ENCODE measurements at regions not wholly inside any gene's neighbourhood (a gene's known extent, or its start where the extent isn't known, plus 50 kb on each side); places are given as distances from the start of the nearest gene placed in this dataset.

- no peak for DNase-seq
Measured at GRCh38 chr17:74096456-74096855, 107.0 kb upstream of the RPL38 start.

DNA sequence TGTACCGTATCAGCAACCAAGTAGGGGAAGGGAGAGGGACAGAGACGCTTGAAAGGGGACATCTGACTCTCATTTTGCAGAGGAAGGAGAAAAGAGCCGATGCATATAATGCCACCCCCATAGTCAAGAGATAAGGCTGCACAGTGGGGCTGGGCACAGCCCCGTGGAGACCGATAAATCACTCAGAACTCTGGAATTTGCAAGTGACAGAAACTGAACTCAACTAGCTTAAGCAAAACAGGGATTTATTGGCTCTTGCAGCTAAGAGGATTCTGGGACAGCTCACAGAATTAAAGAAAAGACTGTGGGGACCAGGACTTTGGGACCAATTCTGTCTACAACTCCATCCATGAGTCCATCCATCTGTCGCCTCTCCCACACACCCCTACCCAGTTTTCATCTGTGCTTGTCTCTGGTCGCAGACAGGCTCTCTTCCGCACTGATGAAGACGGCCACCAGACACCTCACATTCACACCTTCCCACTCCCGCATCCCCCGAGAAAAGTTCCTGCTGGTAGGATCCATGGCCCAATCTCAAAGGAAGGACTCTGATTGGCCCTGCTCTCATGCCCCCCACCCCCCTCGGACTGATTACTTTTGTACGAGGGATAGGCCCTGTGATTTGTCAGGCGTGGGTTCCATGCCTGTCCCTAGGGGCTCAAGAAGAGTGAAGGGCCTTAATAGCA lies 105.9 kb upstream of the RPL38 start:
- DNase-seq, result no peak

DNA sequence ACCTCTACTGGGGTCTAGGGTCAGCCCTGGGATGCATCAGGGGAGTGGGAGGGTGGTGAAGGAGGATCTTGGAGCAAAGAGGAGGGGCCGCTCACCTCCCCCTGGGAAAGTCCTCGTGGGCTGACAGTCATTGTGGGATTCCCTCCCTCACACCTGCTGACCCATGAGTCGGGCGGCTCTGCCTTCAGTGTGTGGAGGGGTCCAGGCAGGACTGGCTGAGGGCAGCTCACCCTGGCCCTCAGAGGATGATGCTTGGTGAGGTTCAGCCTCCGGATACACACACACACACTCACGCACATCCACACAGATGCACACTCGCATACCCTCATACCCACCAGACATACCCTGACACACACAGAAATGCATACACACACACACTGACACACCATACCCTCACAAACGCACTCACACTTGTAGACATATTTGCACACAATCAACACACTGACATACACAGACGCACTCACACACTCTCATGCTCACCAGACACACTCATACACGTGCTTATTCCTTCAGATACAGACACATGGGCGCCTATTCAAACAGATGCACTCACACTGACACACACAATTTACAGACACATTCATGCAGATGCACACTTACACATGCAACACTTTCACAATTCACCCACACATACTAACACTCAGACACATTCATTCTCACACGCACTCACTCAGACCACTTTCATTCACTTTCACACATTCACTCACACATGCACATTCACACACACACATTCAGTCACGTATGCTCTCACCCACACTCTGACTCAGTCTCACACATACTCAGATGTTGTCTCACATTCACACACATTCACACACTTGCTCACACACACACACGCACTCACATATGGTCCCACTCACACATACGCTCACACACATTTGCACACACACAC lies 105.1 kb upstream of the RPL38 start:
- DNase-seq, result no peak

DNA sequence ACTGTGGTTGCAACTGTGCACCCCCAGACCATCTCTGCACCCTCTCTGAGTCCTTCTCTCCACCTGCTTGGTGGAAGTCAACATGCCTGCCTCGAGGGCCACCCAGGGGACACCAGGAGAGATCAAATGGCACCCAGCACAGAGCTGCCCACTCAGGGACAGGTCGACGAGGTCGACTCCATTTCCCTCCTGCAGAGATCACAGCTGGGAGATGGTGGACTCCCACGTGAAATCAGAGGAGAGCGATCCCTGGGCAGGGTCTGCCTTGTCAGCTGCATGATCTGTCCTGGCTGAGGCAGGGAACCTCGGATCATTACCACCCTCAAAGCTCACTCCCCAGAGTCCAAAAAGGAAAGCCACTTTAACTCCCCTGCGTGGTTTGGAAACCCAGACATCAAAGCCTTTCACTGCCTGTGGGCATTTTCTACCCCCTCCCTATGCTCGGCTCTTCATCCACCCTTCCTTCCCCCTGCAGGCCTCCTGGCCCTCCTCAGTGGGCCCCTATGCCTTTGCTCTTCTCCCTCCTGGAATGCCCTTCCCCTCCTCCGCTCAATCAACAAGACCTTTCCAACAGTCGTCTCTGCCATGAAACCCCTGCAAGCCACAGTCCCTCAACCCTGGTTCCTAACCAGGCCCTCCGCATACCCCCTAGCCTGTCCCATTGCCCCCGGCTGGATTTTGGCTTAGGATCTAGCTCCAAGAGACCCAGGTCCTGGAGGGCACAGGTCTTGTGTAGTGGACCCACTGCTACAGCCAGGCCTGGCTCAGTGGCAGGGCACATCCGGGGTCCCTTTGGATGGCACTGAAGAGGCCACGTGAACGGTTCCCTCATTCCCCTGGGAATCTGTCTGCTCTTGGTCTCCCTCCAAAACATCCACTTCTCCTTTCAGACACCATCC lies 103.8 kb upstream of the RPL38 start:
- no peak for DNase-seq

DNA sequence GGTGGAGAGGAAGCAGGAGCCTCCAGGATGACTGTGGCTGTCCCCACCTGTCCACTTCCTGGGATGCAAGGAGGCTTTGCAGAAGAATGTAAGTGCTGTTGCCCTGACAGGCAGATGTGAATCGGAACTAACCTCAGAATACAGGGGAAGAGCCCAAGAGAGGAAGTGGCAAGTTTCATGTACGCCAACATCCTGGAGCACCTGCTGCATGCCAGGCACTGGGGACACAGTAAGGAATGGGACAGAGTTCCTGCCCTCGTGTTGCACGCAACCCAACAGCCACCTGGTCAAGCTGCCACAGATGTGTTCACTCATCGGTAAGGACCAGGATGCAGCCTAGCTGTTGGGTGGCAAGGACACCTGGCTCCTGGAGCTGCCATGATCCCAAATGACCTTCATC lies 98.6 kb upstream of the RPL38 start:
- no peak for DNase-seq

DNA sequence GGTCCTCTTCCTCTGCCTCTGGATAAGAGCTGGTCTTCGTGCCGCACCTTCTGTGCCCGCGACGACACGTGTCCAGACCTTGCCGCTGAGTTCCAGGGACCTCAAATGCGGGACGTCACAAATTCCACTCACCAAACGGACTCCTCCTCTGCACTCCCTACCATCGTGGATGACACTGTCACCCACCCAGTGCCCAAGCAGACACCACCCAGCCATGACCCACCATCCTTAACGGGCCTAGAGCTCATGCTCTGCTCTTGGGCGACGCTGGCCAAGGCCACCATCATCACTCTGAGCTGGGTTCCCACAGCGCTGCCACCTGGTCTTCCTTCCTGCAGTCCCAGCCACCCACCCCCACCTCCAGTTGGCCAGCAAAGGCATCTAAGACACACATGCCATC lies 96.4 kb upstream of the RPL38 start:
- DNase-seq, result no peak

DNA sequence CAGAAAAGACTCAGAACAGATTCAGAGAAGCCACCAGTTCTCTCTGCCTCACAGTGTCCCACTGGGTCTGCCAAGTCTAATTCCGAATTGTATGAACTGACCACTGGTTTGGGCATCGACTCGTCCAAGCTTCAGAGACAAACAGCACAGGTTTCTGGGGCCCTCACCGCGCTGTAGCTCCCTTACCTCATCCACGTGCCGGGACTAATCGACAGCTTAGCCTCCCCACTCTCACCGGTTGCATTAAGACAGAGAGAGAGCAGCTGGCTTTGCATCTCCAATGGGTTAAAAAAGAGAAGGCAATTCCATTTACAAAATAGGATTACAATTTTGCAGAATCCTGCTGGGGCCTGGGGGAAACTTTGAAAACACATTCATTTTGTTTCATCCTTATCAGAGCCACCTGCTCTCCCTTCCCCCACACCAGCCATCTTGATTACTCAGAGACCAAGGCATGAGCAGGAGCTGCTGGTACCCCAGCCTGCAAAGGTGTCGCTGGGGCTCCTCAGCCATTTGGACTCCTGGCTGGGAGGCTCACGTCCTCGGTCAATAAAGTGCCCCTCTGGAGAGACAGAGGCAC lies 95.3 kb upstream of the RPL38 start:
- DNase-seq, result no peak

DNA sequence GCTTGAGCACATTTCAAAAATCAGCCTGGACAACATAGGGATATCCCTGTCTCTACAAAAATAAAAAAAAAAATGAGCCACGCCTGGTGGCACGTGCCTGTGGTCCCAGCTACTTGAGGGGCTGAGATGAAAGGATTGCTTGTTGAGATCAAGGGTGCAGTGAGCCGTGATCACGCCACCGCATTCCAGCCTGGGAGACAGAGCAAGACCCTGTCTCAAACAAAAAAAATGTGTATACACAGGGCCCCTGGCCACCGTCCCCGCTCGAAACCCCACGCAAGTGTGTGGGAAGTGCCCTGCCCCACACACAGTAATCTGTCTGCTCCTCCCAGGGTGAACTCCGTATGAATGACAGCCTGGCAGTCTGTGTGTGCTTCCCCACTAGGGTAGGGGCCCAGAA lies 93.0 kb upstream of the RPL38 start:
- no peak for DNase-seq

DNA sequence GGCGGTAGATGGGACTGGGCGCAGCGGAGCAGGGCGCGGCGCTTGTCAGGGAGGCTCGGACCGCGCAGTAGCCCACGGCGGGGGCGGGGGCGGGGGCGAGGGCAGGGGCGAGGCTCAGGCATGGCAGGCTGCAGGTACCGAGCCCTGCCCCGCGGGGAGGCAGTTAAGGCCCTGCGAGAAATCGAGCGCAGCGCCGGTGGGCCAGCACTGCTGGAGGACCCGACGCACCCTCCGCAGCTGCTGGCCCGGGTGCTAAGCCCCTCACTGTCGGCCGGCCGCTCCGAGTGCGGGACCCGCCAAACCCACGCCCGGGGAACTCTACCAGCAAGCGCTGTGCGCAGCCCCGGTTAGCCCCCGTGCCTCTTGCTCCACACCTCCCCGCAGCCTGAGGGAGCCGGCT lies 90.2 kb upstream of the RPL38 start:
- no peak for DNase-seq

DNA sequence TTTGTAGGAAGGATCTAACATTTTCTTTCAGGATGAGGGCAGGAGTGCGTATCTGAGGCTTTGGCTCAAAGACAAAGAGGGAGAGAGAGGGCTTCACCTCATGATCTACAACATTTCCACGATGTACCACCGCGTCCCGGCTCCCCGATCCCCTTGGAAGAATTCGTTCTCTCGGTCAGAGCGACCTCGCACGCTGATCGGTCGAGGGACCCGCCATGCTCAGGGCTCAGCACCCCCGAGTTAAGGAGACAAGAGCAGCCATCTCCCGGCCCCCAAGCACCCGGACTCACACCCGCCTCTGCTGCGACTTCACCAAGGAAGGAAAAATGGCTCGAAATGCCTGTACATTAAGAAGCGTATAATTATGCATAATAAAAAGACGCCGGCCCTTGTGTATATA lies 89.5 kb upstream of the RPL38 start:
- no peak for DNase-seq

- DNase-seq, result no peak
Measured at GRCh38 chr17:74114881-74115470, 88.5 kb upstream of the RPL38 start.

DNA sequence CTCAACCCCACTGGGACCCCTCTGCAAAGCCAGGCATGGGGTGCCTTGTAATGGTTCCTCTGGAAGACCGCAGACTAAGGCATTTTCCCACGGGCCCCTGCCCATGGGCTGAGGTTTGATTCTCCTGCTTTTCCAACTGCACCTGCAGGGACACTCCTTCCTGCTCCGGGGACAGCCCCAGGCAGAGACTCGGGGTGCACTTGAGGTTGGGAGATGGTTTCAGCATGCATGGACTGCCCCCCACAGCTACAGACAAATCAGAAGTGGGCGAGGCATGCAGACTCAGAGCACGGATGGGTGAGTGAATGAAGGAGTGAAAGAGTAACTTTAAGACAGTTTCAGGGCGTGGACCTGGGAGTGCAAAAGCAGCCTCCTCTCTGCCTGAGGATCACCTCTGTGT lies 87.9 kb upstream of the RPL38 start:
- DNase-seq, result no peak

- DNase-seq, result no peak
Measured at GRCh38 chr17:74116087-74116717, 87.3 kb upstream of the RPL38 start.

DNA sequence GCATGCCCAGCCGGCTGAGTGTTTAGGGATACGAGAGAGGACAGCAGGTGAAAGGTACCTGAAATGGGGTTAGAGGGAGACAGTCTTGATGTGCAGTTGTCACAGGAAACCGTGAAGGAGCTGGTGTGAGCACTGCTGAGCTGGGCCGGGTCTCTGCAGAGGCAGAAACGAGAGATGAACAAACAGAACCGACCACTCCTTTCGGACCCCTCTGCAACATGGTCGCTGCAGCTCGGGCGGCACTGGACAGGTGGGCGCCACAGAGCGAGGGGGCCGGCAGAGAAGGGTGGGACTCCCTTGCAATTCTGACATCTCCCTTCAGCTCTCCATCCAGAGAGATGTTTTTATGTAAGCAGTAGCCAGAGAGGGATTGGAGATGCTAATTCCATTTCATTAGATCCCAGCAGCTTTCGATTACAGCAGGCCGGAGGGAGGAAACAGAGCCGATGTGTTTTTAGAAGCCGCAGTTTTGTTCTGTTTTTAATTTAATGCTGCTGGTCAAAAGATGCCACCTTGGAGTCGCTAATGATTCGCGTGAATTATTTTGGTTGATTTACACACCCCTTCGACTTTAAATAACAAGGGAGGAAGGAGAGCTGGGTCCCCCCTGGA lies 86.3 kb upstream of the RPL38 start:
- no peak for DNase-seq

DNA sequence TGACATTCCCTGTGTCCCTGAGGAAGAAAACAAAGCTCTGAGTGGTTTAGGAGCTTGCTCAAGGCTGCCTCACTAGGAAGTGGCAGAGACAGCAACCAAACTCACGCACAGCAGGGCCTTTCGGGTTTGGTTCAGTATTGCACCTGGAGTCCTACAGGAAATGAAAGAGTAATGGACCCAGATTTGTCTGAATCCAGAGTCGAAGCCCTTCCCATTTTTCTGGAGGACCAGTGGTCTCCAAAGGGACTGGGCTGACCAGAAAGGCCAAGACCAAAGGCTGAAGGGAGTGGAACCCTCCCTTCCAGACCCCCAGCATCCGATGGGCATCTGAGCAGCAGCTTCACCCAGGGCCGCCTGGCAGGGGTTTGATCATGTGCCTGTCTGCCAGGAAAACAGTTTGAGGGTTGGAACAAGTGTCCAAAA lies 85.5 kb upstream of the RPL38 start:
- no peak for DNase-seq

DNA sequence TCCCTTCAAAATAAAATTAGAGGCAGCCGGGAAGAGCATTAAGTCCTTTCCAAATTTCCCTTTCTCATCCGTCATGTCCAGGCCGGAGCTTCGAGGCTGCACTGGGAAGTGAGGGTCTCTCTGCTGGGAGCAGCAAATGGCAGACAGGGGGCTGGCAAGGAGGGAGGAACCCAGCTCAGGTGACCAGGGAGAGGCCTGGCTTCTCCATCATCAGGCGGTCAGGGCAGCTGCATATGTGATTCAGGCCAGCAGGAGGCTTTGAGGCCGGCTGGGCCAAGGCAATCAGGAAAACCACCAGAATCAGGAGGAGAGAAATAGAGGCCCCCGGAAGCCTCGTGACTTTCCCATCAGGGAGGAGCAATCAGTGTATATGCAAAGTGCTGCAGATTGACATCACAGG lies 85.0 kb upstream of the RPL38 start:
- no peak for DNase-seq

GRCh38 chr17:74119049-74119580 lies 84.4 kb upstream of the RPL38 start:
- no peak for DNase-seq

GRCh38 chr17:74119965-74120364 lies 83.5 kb upstream of the RPL38 start:
- DNase-seq, result no peak

DNA sequence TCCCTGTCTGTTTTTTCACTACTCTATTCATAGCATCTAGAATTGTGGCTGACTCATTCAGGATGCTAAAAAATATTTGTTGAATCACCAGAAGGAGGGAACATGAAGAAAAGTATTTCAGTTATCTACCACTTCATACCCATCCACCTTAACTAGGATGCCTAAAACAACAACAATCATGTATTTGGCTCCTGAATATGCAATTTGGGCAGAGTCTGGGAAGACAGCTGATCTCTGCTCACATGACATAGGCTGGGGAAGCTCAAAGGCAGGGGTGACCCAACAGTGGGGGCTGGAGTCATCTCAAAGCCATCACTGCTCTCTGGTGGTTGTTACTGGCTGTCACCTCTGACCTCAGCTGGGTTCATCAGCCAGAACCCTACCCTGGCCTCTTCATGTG lies 80.1 kb upstream of the RPL38 start:
- DNase-seq, result no peak

- no peak for DNase-seq
Measured at GRCh38 chr17:74123866-74124444, 79.5 kb upstream of the RPL38 start.

DNA sequence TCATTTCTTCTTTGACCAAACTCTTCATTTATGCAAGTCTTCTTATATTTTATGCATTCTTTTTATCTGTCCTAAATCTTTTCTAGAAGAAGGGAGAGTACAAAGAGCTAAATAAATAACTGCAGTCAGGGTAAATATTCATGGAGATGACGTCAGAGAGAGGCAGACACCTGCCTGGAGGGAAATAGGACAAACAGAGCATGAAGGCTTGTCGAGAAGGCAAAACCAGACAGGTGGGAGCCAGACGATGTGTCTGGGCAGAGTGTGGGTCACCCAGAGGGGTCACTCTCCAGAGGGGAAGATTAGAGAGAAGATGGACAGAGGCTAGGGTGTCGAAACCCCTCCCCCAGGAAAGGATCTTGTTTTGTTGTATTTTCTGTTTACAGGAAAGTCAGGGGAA lies 78.3 kb upstream of the RPL38 start:
- DNase-seq, result no peak
